SK-N-SH (cell line): ENCODE measurements at regions not wholly inside any gene's neighbourhood (a gene's known extent, or its start where the extent isn't known, plus 50 kb on each side); places are given as distances from the start of the nearest gene placed in this dataset.

ENCODE experiments used
- CTCF ChIA-PET: fragments of 300-600, 350-600 bp; formaldehyde crosslinking; extraction: SDS; loops from one replicate; lab custom pipeline; 2021; lab: Yijun Ruan, JAX
- POLR2A ChIA-PET: fragments of 350-600 bp; sonication (Branson Sonifier 250); formaldehyde crosslinking; extraction: SDS; loops from one replicate; lab custom pipeline; 2020; ENCODE audit warnings: antibody characterized with exemption, inconsistent platforms; lab: Yijun Ruan, JAX
- DNase-seq: peaks from one replicate; pipeline ENCODE4 v3.0.0; 2012
- H2AFZ ChIP-seq: fragments of 200-600 bp; sonication (generic); 2 replicates; pipeline ENCODE4 v1.8.1; 2016; ENCODE audit warnings: antibody characterized with exemption, mild to moderate bottlenecking, low read depth
- H3F3A ChIP-seq: fragments of 200-600 bp; sonication (generic); replicated peaks from 2 replicates; pipeline ENCODE3; 2016; ENCODE audit warnings: antibody characterized with exemption, mild to moderate bottlenecking; ENCODE audit not compliant: insufficient read depth
- H3K27ac ChIP-seq, 2 experiments: fragments of 200-500 bp in 1 of 2; fragments of 200-600 bp in 1 of 2; sonication (Bioruptor generic) in 1 of 2; sonication (generic), shearing (Covaris generic) in 1 of 2; 2 replicates each; pipeline versions ENCODE4 v1.5.1 to v1.6.1; 2014 to 2016; ENCODE audit warnings: low read depth in 2 of 2, inconsistent platforms in 1 of 2, low read length in 1 of 2, mild to moderate bottlenecking in 1 of 2, mixed read lengths in 1 of 2
- H3K27me3 ChIP-seq: fragments of 200-600 bp; sonication (generic), shearing (Covaris generic); 2 replicates; pipeline ENCODE4 v1.6.1; 2016; ENCODE audit warnings: mixed run types; ENCODE audit not compliant: insufficient read depth
- H3K36me3 ChIP-seq, 2 experiments: fragments of 200-500 bp in 1 of 2; fragments of 200-600 bp in 1 of 2; sonication (Bioruptor generic) in 1 of 2; sonication (generic) in 1 of 2; replicated peaks in 1 of 2; 2 replicates each; pipeline versions ENCODE3 to v1.5.1; 2014 to 2016; ENCODE audit warnings: low read length in 1 of 2, mild to moderate bottlenecking in 1 of 2; ENCODE audit not compliant: insufficient read depth in 2 of 2, control insufficient read depth in 1 of 2
- H3K4me1 ChIP-seq, 2 experiments: fragments of 200-500 bp in 1 of 2; fragments of 200-600 bp in 1 of 2; sonication (Bioruptor generic) in 1 of 2; sonication (generic), shearing (Covaris generic) in 1 of 2; 2 replicates each; pipeline versions ENCODE4 v1.5.1 to v1.6.1; 2014 to 2016; ENCODE audit warnings: low read depth in 1 of 2, low read length in 1 of 2, mixed run types in 1 of 2; ENCODE audit not compliant: insufficient read depth in 2 of 2, control insufficient read depth in 1 of 2
- H3K4me2 ChIP-seq: fragments of 200-600 bp; sonication (generic), shearing (Covaris generic); 2 replicates; pipeline ENCODE4 v1.6.1; 2017; ENCODE audit warnings: mixed run types
- H3K4me3 ChIP-seq, 2 experiments: fragments of 200-500 bp in 1 of 2; fragments of 200-600 bp in 1 of 2; sonication (Bioruptor generic) in 1 of 2; sonication (generic), shearing (Covaris generic) in 1 of 2; 2 replicates each; pipeline versions ENCODE4 v1.5.1 to v1.8.1; 2014 to 2016; ENCODE audit warnings: low read depth in 2 of 2, inconsistent platforms in 1 of 2, low read length in 1 of 2, mild to moderate bottlenecking in 1 of 2, mixed read lengths in 1 of 2, moderate library complexity in 1 of 2
- H3K79me2 ChIP-seq: fragments of 200-600 bp; sonication (generic); 2 replicates; pipeline ENCODE4 v1.8.1; 2017; ENCODE audit warnings: mild to moderate bottlenecking; ENCODE audit not compliant: insufficient read depth
- H3K9ac ChIP-seq: fragments of 200-600 bp; sonication (generic); 2 replicates; pipeline ENCODE4 v1.6.1; 2017; ENCODE audit warnings: mixed run types
- H3K9me2 ChIP-seq: fragments of 200-600 bp; sonication (generic); 2 replicates; pipeline ENCODE4 v1.6.1; 2017; ENCODE audit warnings: mixed run types
- H3K9me3 ChIP-seq: fragments of 200-600 bp; sonication (generic); 2 replicates; pipeline ENCODE4 v1.6.1; 2017; ENCODE audit warnings: mixed run types, mild to moderate bottlenecking, moderate library complexity
- H4K20me1 ChIP-seq: fragments of 200-600 bp; sonication (generic); 2 replicates; pipeline ENCODE4 v1.6.1; 2017; ENCODE audit warnings: mild to moderate bottlenecking, mixed run types; ENCODE audit not compliant: insufficient read depth
- FOSL2 ChIP-seq: IDR thresholded peaks from 2 replicates; pipeline ENCODE4 v1.4.0; 2012; ENCODE audit warnings: low read depth, mild to moderate bottlenecking, moderate library complexity, borderline replicate concordance
- FOXJ3 ChIP-seq: sonication (generic); formaldehyde crosslinking; IDR thresholded peaks from 2 replicates; pipeline ENCODE4 v1.5.1; 2020; ENCODE audit warnings: mild to moderate bottlenecking, missing genetic modification reagents
- IRF3 ChIP-seq: fragments of 150-350 bp; IDR thresholded peaks from 2 replicates; pipeline ENCODE4 v1.6.1; 2016; ENCODE audit warnings: mild to moderate bottlenecking, low read depth, low read length
- NFIC ChIP-seq: IDR thresholded peaks from 2 replicates; pipeline ENCODE4 v1.4.0; 2012; ENCODE audit warnings: borderline replicate concordance
- NRF1 ChIP-seq: IDR thresholded peaks from 2 replicates; pipeline ENCODE4 v1.6.1; 2012; ENCODE audit warnings: low read depth, mild to moderate bottlenecking, low read length
- PBX3 ChIP-seq: IDR thresholded peaks from 2 replicates; pipeline ENCODE4; 2012
- RAD21 ChIP-seq: IDR thresholded peaks from 2 replicates; pipeline ENCODE4 v1.6.1; 2012; ENCODE audit warnings: mild to moderate bottlenecking, low read length
- REST ChIP-seq: IDR thresholded peaks from 2 replicates; pipeline ENCODE4 v1.6.1; 2012; ENCODE audit warnings: mild to moderate bottlenecking, low read depth, low read length, moderate library complexity
- RFX5 ChIP-seq: IDR thresholded peaks from 2 replicates; pipeline ENCODE4 v1.6.1; 2012; ENCODE audit warnings: mild to moderate bottlenecking, improper control_type of control experiment, low read length
- TCF12 ChIP-seq: IDR thresholded peaks from 2 replicates; pipeline ENCODE4 v1.4.0; 2012
- TEAD4 ChIP-seq: IDR thresholded peaks from 2 replicates; pipeline ENCODE4 v1.4.0; 2012; ENCODE audit warnings: mild to moderate bottlenecking, borderline replicate concordance; ENCODE audit not compliant: insufficient read depth
- USF2 ChIP-seq: fragments of 150-350 bp; IDR thresholded peaks from 2 replicates; pipeline ENCODE4 v1.6.1; 2017; ENCODE audit warnings: antibody characterized with exemption, low read length, low read depth, borderline replicate concordance
- WGBS: methylation state at CpG from one replicate; pipeline ENCODE4 v1.1.6; 2017; ENCODE audit warnings: low lambda C conversion rate; 5-methylcytosine and 5-hydroxymethylcytosine counted together

- H4K20me1 ChIP-seq = no peaks in the 10 kb centered on the region
- H3K9ac ChIP-seq = no peak overlapping the region
- H3K9me3 ChIP-seq = no peaks in the 10 kb centered on the region
- POLR2A ChIA-PET = interaction anchor here (1.2 kb wide), 1 partner anchor 236 kb away, joined by 3 read pairs; no protein-coding TSS in a partner anchor
- 91% methylated on average over 3 of the region's 3 CpGs for WGBS
- H3K4me2 ChIP-seq = no peak overlapping the region
- no peak overlapping the region for H3K27ac ChIP-seq
- H3K4me1 ChIP-seq = peaks cover 3 to 10% of the 10 kb centered on the region in 2 experiments; a peak in 3 of 4 replicates
- no peaks in the 10 kb centered on the region for H3K9me2 ChIP-seq
- TF ChIP-seq IRF3 = no peak
- no peak for TF ChIP-seq RAD21
- TF ChIP-seq FOSL2 = no peak
- TF ChIP-seq REST = no peak
- no peak for TF ChIP-seq RFX5
- no peak for TF ChIP-seq TEAD4
- no peak for TF ChIP-seq TCF12
- TF ChIP-seq FOXJ3 (CRISPR knock-in tag) = no peak
- TF ChIP-seq PBX3 = no peak
- TF ChIP-seq NRF1 = no peak
- TF ChIP-seq USF2 = no peak
- TF ChIP-seq NFIC = no peak
- H3K79me2 ChIP-seq = no peaks in the 10 kb centered on the region
- H2AFZ ChIP-seq = no peak overlapping the region
- H3K36me3 ChIP-seq = no peaks in the 10 kb centered on the region
- no peaks in the 10 kb centered on the region for H3K27me3 ChIP-seq
- H3F3A ChIP-seq = no peaks in the 10 kb centered on the region
- H3K4me3 ChIP-seq = no peak overlapping the region
- CTCF ChIA-PET = interaction anchor here (1.1 to 8.6 kb wide), 3 partner anchors 237 to 525 kb away, joined by 3 to 120 read pairs (median 7); no protein-coding TSS in a partner anchor
- DNase-seq = no peak
Observed at GRCh38 chr3:113053169-113053568, 62.4 kb downstream of the GTPBP8 start.
